BLaER1 treated with 17β-estradiol and CSF1 and Interleukin-3, amounts not matched to agents 10 nM and 100 nM (cell line): ENCODE measurements at regions not wholly inside any gene's neighbourhood (a gene's known extent, or its start where the extent isn't known, plus 50 kb on each side); places are given as distances from the start of the nearest gene placed in this dataset.

Experiments used
- H3K27ac ChIP-seq, 11 experiments: shearing (Covaris generic); formaldehyde crosslinking; 2 replicates each; pipeline ENCODE4 v1.8.1; 2022
- H3K27me3 ChIP-seq, 11 experiments: shearing (Covaris generic); formaldehyde crosslinking; 2 replicates each; pipeline ENCODE4 v1.8.1; 2022
- H3K36me3 ChIP-seq, 11 experiments: shearing (Covaris generic); formaldehyde crosslinking; 2 replicates each; pipeline ENCODE4 v1.8.1; 2022
- H3K4me1 ChIP-seq, 10 experiments: shearing (Covaris generic); formaldehyde crosslinking; 2 replicates each; pipeline ENCODE4 v1.8.1; 2022
- H3K4me2 ChIP-seq, 11 experiments: shearing (Covaris generic); formaldehyde crosslinking; 2 replicates each; pipeline ENCODE4 v1.8.1; 2022
- H3K4me3 ChIP-seq, 10 experiments: shearing (Covaris generic); formaldehyde crosslinking; 2 replicates each; pipeline ENCODE4 v1.8.1; 2022
- H3K9ac ChIP-seq, 11 experiments: shearing (Covaris generic); formaldehyde crosslinking; 2 replicates each; pipeline ENCODE4 v1.8.1; 2022
- H3K9me3 ChIP-seq, 11 experiments: shearing (Covaris generic); formaldehyde crosslinking; replicated peaks in 1 of 11; 2 replicates each; pipeline ENCODE4 v1.8.1; 2022
- H4K20me1 ChIP-seq, 11 experiments: shearing (Covaris generic); formaldehyde crosslinking; 2 replicates each; pipeline ENCODE4 v1.8.1; 2022
- Cebpa-rat ChIP-seq, 11 experiments: shearing (Covaris generic); IDR thresholded peaks; 2 replicates each; pipeline ENCODE4 v1.8.1; 2022

DNA sequence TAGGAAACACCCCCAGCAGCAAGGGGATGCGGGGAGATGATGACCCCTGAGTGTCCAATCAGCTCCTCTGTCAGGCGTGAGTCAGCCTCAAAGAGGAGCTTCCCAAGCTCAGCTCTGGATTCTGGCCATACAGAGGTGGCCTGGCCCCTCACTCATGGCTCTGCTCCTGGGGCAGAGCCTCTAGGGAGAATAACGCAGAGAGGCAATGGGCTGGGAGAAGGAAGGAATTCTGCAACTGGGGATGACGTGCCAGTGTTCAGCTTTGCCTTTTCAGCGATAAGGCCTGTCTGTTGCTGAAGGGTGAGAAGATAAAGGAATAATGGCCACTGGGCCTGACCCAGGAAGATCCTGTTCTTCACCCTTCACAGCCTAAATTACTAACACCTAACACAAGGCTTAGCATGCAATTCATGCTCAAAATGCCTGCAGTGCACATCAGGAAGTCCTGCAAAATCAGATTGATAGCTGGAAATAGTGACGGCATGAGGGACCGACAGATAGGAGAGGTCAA is 92.2 kb downstream of the TBX19 start:
- H3K4me3 ChIP-seq, result no peak overlapping the region
- H3K27me3 ChIP-seq, result no peaks in the 10 kb centered on the region
- no peak overlapping the region for H3K4me2 ChIP-seq
- H3K4me1 ChIP-seq, result no peaks in the 10 kb centered on the region
- H3K9me3 ChIP-seq, result no peaks in the 10 kb centered on the region
- H3K36me3 ChIP-seq, result no peaks in the 10 kb centered on the region
- no peak overlapping the region for H3K9ac ChIP-seq
- no peaks in the 10 kb centered on the region for H4K20me1 ChIP-seq
- no peak for TF ChIP-seq Cebpa-rat (IDR thresholded peaks at IDR 0.05)
- no peak overlapping the region for H3K27ac ChIP-seq

- Histone ChIP-seq H3K36me3 (no peaks in the 10 kb centered on the region), H3K27ac (no peak overlapping the region), H3K4me1 (no peaks in the 10 kb centered on the region), H3K27me3 (no peaks in the 10 kb centered on the region), H3K4me3 (no peak overlapping the region), H3K4me2 (no peak overlapping the region), H4K20me1 (no peaks in the 10 kb centered on the region), H3K9ac (no peak overlapping the region), H3K9me3 (no peaks in the 10 kb centered on the region)
- TF ChIP-seq Cebpa-rat (IDR thresholded peaks at IDR 0.05), result no peak
Measured at GRCh38 chr1:168372307-168372706, 91.6 kb downstream of the TBX19 start.

DNA sequence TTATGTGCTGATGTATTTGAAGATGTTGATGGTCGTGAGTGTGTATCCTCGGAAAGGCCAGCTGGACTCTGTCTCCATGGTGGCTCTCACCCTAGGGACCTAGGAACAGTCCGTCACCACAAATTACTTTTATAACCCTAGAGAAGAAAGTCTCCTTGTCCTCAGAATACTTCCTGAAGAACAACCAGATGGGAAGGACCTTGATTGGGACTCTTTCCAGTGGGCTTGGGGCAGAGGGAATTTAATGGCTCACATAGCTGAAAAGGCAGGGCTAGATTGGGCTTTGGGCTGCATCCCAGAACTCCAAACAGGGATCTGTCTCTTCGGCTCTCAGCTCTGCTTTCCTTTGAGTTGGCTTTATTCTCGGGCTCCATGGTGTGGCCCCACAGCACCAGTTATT is 90.8 kb downstream of the TBX19 start:
- H3K9me3 ChIP-seq, result no peaks in the 10 kb centered on the region
- H3K4me1 ChIP-seq, result no peaks in the 10 kb centered on the region
- no peak overlapping the region for H3K4me2 ChIP-seq
- no peak overlapping the region for H3K9ac ChIP-seq
- H3K27me3 ChIP-seq, result no peaks in the 10 kb centered on the region
- TF ChIP-seq Cebpa-rat (IDR thresholded peaks at IDR 0.05), result no peak
- no peak overlapping the region for H3K27ac ChIP-seq
- no peaks in the 10 kb centered on the region for H3K36me3 ChIP-seq
- H3K4me3 ChIP-seq, result no peak overlapping the region
- H4K20me1 ChIP-seq, result no peaks in the 10 kb centered on the region

DNA sequence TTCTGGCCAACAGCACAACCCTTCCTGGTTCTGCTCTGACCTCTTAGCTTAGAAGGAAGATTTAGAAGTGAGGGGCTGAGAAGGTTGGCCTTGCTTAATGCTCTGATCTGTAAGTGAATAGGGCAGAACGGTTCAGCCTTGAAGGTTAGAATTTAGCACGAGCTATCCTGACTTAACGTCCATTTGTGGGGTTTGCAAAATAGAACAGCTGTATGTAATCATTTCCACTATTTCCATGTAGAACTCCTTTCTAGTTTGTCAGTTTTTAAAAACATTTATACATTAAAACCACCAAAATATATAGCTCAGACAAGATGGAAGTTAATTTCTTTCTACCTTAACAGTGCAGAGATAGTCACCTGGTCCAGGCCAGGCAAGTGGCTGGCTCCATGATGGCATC is 89.9 kb downstream of the TBX19 start:
- TF ChIP-seq Cebpa-rat (IDR thresholded peaks at IDR 0.05), result no peak
- H3K9me3 ChIP-seq, result no peaks in the 10 kb centered on the region
- no peaks in the 10 kb centered on the region for H4K20me1 ChIP-seq
- H3K4me3 ChIP-seq, result no peak overlapping the region
- H3K27ac ChIP-seq, result no peak overlapping the region
- H3K36me3 ChIP-seq, result no peaks in the 10 kb centered on the region
- H3K4me1 ChIP-seq, result no peaks in the 10 kb centered on the region
- H3K4me2 ChIP-seq, result no peak overlapping the region
- no peaks in the 10 kb centered on the region for H3K27me3 ChIP-seq
- H3K9ac ChIP-seq, result no peak overlapping the region

GRCh38 chr1:168369655-168370054 is 89.0 kb downstream of the TBX19 start:
- H3K27ac ChIP-seq, result no peak overlapping the region
- no peaks in the 10 kb centered on the region for H4K20me1 ChIP-seq
- no peaks in the 10 kb centered on the region for H3K36me3 ChIP-seq
- no peaks in the 10 kb centered on the region for H3K9me3 ChIP-seq
- H3K27me3 ChIP-seq, result no peaks in the 10 kb centered on the region
- no peak for TF ChIP-seq Cebpa-rat (IDR thresholded peaks at IDR 0.05)
- no peaks in the 10 kb centered on the region for H3K4me1 ChIP-seq
- no peak overlapping the region for H3K9ac ChIP-seq
- H3K4me3 ChIP-seq, result no peak overlapping the region
- H3K4me2 ChIP-seq, result no peak overlapping the region

- no peaks in the 10 kb centered on the region for H3K36me3 ChIP-seq
- H3K4me1 ChIP-seq, result no peaks in the 10 kb centered on the region
- H3K27me3 ChIP-seq, result no peaks in the 10 kb centered on the region
- no peak overlapping the region for H3K27ac ChIP-seq
- no peaks in the 10 kb centered on the region for H3K9me3 ChIP-seq
- H3K4me2 ChIP-seq, result no peak overlapping the region
- no peaks in the 10 kb centered on the region for H4K20me1 ChIP-seq
- H3K9ac ChIP-seq, result no peak overlapping the region
- no peak overlapping the region for H3K4me3 ChIP-seq
- TF ChIP-seq Cebpa-rat (IDR thresholded peaks at IDR 0.05), result no peak
Measured at GRCh38 chr1:168368131-168368530, 87.5 kb downstream of the TBX19 start.

GRCh38 chr1:168365719-168366479 is 85.2 kb downstream of the TBX19 start:
- Histone ChIP-seq H3K9ac (no peak overlapping the region), H4K20me1 (no peaks in the 10 kb centered on the region), H3K4me1 (no peaks in the 10 kb centered on the region), H3K27ac (no peak overlapping the region), H3K36me3 (no peaks in the 10 kb centered on the region), H3K4me3 (no peak overlapping the region), H3K27me3 (no peaks in the 10 kb centered on the region), H3K9me3 (no peaks in the 10 kb centered on the region), H3K4me2 (no peak overlapping the region)
- TF ChIP-seq Cebpa-rat (IDR thresholded peaks at IDR 0.05), result no peak
